ENCODE measurements at regions not wholly inside any gene's neighbourhood (a gene's known extent, or its start where the extent isn't known, plus 50 kb on each side); places are given as distances from the start of the nearest gene placed in this dataset.

GRCh38 chr18:38941711-38942561 lies 1376.3 kb upstream of the CELF4 start:
- TF ChIP-seq REST (IDR thresholded peaks at IDR 0.05; ENCODE audit: insufficient read depth in 1 of 2, low read depth in 2 of 2, low read length in 2 of 2) (no peak), FOXP2 (optimal IDR thresholded peaks at IDR 0.05; ENCODE audit: borderline replicate concordance, extremely low read depth, extremely low read length, insufficient read depth) (no peak), POLR2AphosphoS5 (IDR thresholded peaks at IDR 0.05; ENCODE audit: low read depth, low read length) (no peak)

Measured in PFSK-1 (cell line).